ENCODE measurements at regions not wholly inside any gene's neighbourhood (a gene's known extent, or its start where the extent isn't known, plus 50 kb on each side); places are given as distances from the start of the nearest gene placed in this dataset.

DNA sequence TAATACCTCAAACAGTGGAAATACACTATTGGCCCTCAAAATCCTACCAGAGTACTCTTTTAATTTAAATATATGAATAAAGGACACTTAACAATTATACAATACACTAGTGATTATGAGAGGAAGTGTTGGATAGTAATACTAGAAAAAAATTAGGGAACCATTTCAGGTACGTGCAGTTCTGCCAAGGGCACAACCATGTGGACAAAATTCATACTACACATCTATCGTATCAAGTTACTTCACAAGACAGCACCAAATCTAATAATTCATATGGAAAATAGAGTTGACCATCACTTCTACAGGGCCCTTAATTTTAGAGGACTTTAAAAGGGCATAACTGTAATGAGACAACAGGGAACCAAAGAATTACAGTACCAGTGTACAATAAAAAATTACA, 69.2 kb upstream of the ZCCHC13 start:
- H3K9me3 ChIP-seq (ENCODE audit: insufficient read depth, low read length) = no peaks in the 10 kb centered on the region
- no peak overlapping the region for H3K27ac ChIP-seq (ENCODE audit: low read length)
- H3K4me1 ChIP-seq (ENCODE audit: low read length) = no peaks in the 10 kb centered on the region
- H2AFZ ChIP-seq (ENCODE audit: low read depth, low read length) = no peak overlapping the region
- peaks cover 6% of the 10 kb centered on the region for H3K36me3 ChIP-seq (replicated peaks; ENCODE audit: low read depth, low read length)
- H3K79me2 ChIP-seq (ENCODE audit: low read length) = no peaks in the 10 kb centered on the region
- H4K20me1 ChIP-seq (ENCODE audit: insufficient read depth, low read length) = 0 out of 2 replicates have a peak, but pooled peaks cover 3% of the 10 kb centered on the region
- no peak overlapping the region for H3K4me2 ChIP-seq (ENCODE audit: low read length)
- H3K4me3 ChIP-seq (ENCODE audit: low read length) = no peak overlapping the region
- no peaks in the 10 kb centered on the region for H3K27me3 ChIP-seq (ENCODE audit: low read depth, low read length)
- H3K9ac ChIP-seq (ENCODE audit: low read length) = no peak overlapping the region
- TF ChIP-seq EZH2phosphoT487 (IDR thresholded peaks at IDR 0.05; ENCODE audit: low read depth) = no peak
- TF ChIP-seq, protein P1, sequence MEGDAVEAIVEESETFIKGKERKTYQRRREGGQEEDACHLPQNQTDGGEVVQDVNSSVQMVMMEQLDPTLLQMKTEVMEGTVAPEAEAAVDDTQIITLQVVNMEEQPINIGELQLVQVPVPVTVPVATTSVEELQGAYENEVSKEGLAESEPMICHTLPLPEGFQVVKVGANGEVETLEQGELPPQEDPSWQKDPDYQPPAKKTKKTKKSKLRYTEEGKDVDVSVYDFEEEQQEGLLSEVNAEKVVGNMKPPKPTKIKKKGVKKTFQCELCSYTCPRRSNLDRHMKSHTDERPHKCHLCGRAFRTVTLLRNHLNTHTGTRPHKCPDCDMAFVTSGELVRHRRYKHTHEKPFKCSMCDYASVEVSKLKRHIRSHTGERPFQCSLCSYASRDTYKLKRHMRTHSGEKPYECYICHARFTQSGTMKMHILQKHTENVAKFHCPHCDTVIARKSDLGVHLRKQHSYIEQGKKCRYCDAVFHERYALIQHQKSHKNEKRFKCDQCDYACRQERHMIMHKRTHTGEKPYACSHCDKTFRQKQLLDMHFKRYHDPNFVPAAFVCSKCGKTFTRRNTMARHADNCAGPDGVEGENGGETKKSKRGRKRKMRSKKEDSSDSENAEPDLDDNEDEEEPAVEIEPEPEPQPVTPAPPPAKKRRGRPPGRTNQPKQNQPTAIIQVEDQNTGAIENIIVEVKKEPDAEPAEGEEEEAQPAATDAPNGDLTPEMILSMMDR (IDR thresholded peaks at IDR 0.05; ENCODE audit: low read depth, low read length) = no peak

GRCh38 chrX:74232859-74233258, 71.1 kb upstream of the ZCCHC13 start:
- H3K27ac ChIP-seq (ENCODE audit: low read length) = no peak overlapping the region
- no peaks in the 10 kb centered on the region for H3K4me1 ChIP-seq (ENCODE audit: low read length)
- no peaks in the 10 kb centered on the region for H3K9me3 ChIP-seq (ENCODE audit: insufficient read depth, low read length)
- H3K9ac ChIP-seq (ENCODE audit: low read length) = no peak overlapping the region
- TF ChIP-seq, protein P1 (IDR thresholded peaks at IDR 0.05; ENCODE audit: low read depth, low read length) = 0 out of 2 replicates have a peak, but pooled peaks have one; percentile 6
- TF ChIP-seq EZH2phosphoT487 (IDR thresholded peaks at IDR 0.05; ENCODE audit: low read depth) = no peak
- H3K36me3 ChIP-seq (replicated peaks; ENCODE audit: low read depth, low read length) = no peaks in the 10 kb centered on the region
- H3K79me2 ChIP-seq (ENCODE audit: low read length) = no peaks in the 10 kb centered on the region
- 0 out of 2 replicates have a peak, but pooled peaks cover 3% of the 10 kb centered on the region for H4K20me1 ChIP-seq (ENCODE audit: insufficient read depth, low read length)
- no peak overlapping the region for H3K4me2 ChIP-seq (ENCODE audit: low read length)
- no peak overlapping the region for H3K4me3 ChIP-seq (ENCODE audit: low read length)
- no peaks in the 10 kb centered on the region for H3K27me3 ChIP-seq (ENCODE audit: low read depth, low read length)
- H2AFZ ChIP-seq (ENCODE audit: low read depth, low read length) = no peak overlapping the region

DNA sequence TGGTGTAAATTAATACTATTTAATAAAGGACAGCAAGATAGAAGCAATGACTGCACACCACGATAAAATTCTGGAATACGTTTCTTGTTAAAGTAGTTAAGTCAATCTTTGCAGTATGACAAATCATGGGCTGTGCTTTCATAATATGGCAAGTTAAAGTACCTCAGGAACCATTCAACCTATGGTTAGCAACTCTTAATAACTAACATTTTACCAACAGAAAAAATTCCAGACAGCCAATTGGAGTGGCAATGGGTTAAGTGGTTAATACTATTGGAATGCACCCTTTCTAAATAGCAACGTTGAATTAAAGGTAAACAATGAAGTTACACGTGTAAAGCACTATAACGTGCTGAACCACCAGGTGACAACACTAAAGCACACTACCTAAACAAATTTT, 72.4 kb upstream of the ZCCHC13 start:
- no peaks in the 10 kb centered on the region for H3K36me3 ChIP-seq (replicated peaks; ENCODE audit: low read depth, low read length)

GRCh38 chrX:74230094-74230493, 73.9 kb upstream of the ZCCHC13 start:
- TF ChIP-seq EZH2phosphoT487 (IDR thresholded peaks at IDR 0.05; ENCODE audit: low read depth) = no peak
- TF ChIP-seq, protein P1 (IDR thresholded peaks at IDR 0.05; ENCODE audit: low read depth, low read length) = no peak
- Histone ChIP-seq H3K9ac (ENCODE audit: low read length) (no peak overlapping the region), H3K79me2 (ENCODE audit: low read length) (no peaks in the 10 kb centered on the region), H3K4me3 (ENCODE audit: low read length) (no peak overlapping the region), H3K36me3 (replicated peaks; ENCODE audit: low read depth, low read length) (no peaks in the 10 kb centered on the region), H2AFZ (ENCODE audit: low read depth, low read length) (no peak overlapping the region), H3K9me3 (ENCODE audit: insufficient read depth, low read length) (no peaks in the 10 kb centered on the region), H3K27ac (ENCODE audit: low read length) (no peak overlapping the region), H3K27me3 (ENCODE audit: low read depth, low read length) (no peaks in the 10 kb centered on the region), H3K4me2 (ENCODE audit: low read length) (no peak overlapping the region), H4K20me1 (ENCODE audit: insufficient read depth, low read length) (0 out of 2 replicates have a peak, but pooled peaks cover 3% of the 10 kb centered on the region), H3K4me1 (ENCODE audit: low read length) (no peaks in the 10 kb centered on the region)

More for the DNA sequence above, 72.4 kb upstream of the ZCCHC13 start:
- Histone ChIP-seq H3K4me1 (ENCODE audit: low read length) (no peaks in the 10 kb centered on the region), H3K9me3 (ENCODE audit: insufficient read depth, low read length) (no peaks in the 10 kb centered on the region), H3K4me2 (ENCODE audit: low read length) (no peak overlapping the region), H3K4me3 (ENCODE audit: low read length) (no peak overlapping the region), H3K9ac (ENCODE audit: low read length) (no peak overlapping the region), H4K20me1 (ENCODE audit: insufficient read depth, low read length) (0 out of 2 replicates have a peak, but pooled peaks cover 3% of the 10 kb centered on the region), H3K27ac (ENCODE audit: low read length) (no peak overlapping the region), H2AFZ (ENCODE audit: low read depth, low read length) (no peak overlapping the region), H3K79me2 (ENCODE audit: low read length) (no peaks in the 10 kb centered on the region), H3K27me3 (ENCODE audit: low read depth, low read length) (no peaks in the 10 kb centered on the region)
- TF ChIP-seq EZH2phosphoT487 (IDR thresholded peaks at IDR 0.05; ENCODE audit: low read depth) = no peak
- TF ChIP-seq, protein P1 (IDR thresholded peaks at IDR 0.05; ENCODE audit: low read depth, low read length) = no peak

Data from OCI-LY3 (cell line).